HepG2 (cell line): ENCODE measurements at regions not wholly inside any gene's neighbourhood (a gene's known extent, or its start where the extent isn't known, plus 50 kb on each side); places are given as distances from the start of the nearest gene placed in this dataset.
A peak's percentile ranks its signal among the peaks of the same experiment; 100 is the strongest.

Experiments used
- ATAC-seq: fragments of 200-7000 bp; cut with Tn5 transposase; 3 replicates; pipeline ENCODE4 v1.9.1; 2020; ENCODE audit warnings: mild to moderate bottlenecking, moderate library complexity
- BruUV-seq: library from RNA; stranded (reverse); fragments of 400-500 nt; replicated peaks from 2 replicates; lab custom pipeline; 2021; lab: Mats Ljungman, UMichigan
- CTCF ChIA-PET: fragments of 300-600 bp; formaldehyde crosslinking; extraction: SDS; loops from one replicate; lab custom pipeline; 2021; ENCODE audit warnings: low total read pairs, inconsistent platforms, low intra/inter-chr PET ratio; lab: Yijun Ruan, JAX
- POLR2A ChIA-PET: fragments of 350-600 bp; sonication (Branson Sonifier 250); formaldehyde crosslinking; loops from one replicate; lab custom pipeline; 2020; ENCODE audit warnings: antibody characterized with exemption, inconsistent platforms; lab: Yijun Ruan, JAX
- DNase-seq: peaks from one replicate; pipeline ENCODE4 v3.0.0-alpha.2; 2015; ENCODE audit warnings: low spot score
- FAIRE-seq: peaks from 3 replicates; lab custom pipeline; 2011; peaks lifted over from hg19 to GRCh38; lab: Jason Lieb, UNC
- H2AFZ ChIP-seq: one replicate; pipeline ENCODE4 v1.6.1; 2011; ENCODE audit warnings: low read length, inconsistent platforms
- H3K27ac ChIP-seq: fragments of 300-600 bp; 3 replicates; pipeline ENCODE4 v1.8.0; 2011; ENCODE audit warnings: mixed run types, mild to moderate bottlenecking, mixed read lengths, low read length, inconsistent platforms; ENCODE audit not compliant: insufficient read depth; ENCODE audit errors: extremely low read length
- H3K27me3 ChIP-seq, 2 experiments: fragments of 200-600 bp in 1 of 2; 2 replicates in 1 of 2; 3 replicates in 1 of 2; pipeline versions ENCODE4 v1.6.0 to v1.8.0; 2011; ENCODE audit warnings: low read length in 2 of 2, mild to moderate bottlenecking in 2 of 2, moderate library complexity in 2 of 2, inconsistent platforms in 1 of 2; ENCODE audit not compliant: insufficient read depth in 2 of 2, control insufficient read depth in 1 of 2
- H3K36me3 ChIP-seq, 2 experiments: fragments of 200-600 bp in 1 of 2; replicated peaks in 1 of 2; 2 replicates in 1 of 2; 3 replicates in 1 of 2; pipeline versions ENCODE4 v1.5.1 to v1.8.0; 2011; ENCODE audit warnings: low read length in 2 of 2, inconsistent platforms in 1 of 2; ENCODE audit not compliant: insufficient read depth in 2 of 2, control insufficient read depth in 1 of 2
- H3K4me1 ChIP-seq: 2 replicates; pipeline ENCODE4 v1.5.1; 2012; ENCODE audit warnings: low read length, inconsistent platforms; ENCODE audit not compliant: insufficient read depth
- H3K4me2 ChIP-seq: 2 replicates; pipeline ENCODE4 v1.6.0; 2011; ENCODE audit warnings: low read depth, low read length, inconsistent platforms
- H3K4me3 ChIP-seq, 3 experiments: fragments of 200-600 bp in 1 of 3; sonication (generic), shearing (Covaris generic) in 1 of 3; replicated peaks in 1 of 3; 2 replicates each; pipeline ENCODE4 v1.5.1; 2011 to 2016; ENCODE audit warnings: low read length in 3 of 3, inconsistent platforms in 2 of 3, low read depth in 2 of 3, mild to moderate bottlenecking in 2 of 3, control low read depth in 1 of 3, mixed read lengths in 1 of 3; ENCODE audit not compliant: insufficient read depth in 1 of 3
- H3K79me2 ChIP-seq: one replicate; pipeline ENCODE4 v1.6.1; 2011; ENCODE audit warnings: low read length, inconsistent platforms; ENCODE audit not compliant: insufficient read depth
- H3K9ac ChIP-seq: 2 replicates; pipeline ENCODE4 v1.6.0; 2011; ENCODE audit warnings: mild to moderate bottlenecking, low read depth, low read length, inconsistent platforms; ENCODE audit not compliant: insufficient read depth
- H3K9me3 ChIP-seq: 2 replicates; pipeline ENCODE4 v1.5.1; 2012; ENCODE audit warnings: mild to moderate bottlenecking, low read length
- H4K20me1 ChIP-seq: 2 replicates; pipeline ENCODE4 v1.6.0; 2011; ENCODE audit warnings: inconsistent platforms, mild to moderate bottlenecking, low read length, moderate library complexity; ENCODE audit not compliant: insufficient read depth
- FOXO1 ChIP-seq: sonication (generic); formaldehyde crosslinking; IDR thresholded peaks from 2 replicates; pipeline ENCODE4 v1.4.0; 2020; ENCODE audit warnings: missing genetic modification reagents
- MAFF ChIP-seq: IDR thresholded peaks from 2 replicates; pipeline ENCODE4 v1.6.1; 2011; ENCODE audit warnings: low read depth, low read length, improper control_type of control experiment
- MAFK ChIP-seq, 2 experiments: IDR thresholded peaks in 1 of 2; conservative IDR thresholded peaks in 1 of 2; 2 replicates each; pipeline ENCODE4 v1.6.1; 2011; ENCODE audit warnings: improper control_type of control experiment in 2 of 2, low read length in 2 of 2
- RBAK ChIP-seq: sonication (generic); formaldehyde crosslinking; IDR thresholded peaks from 2 replicates; pipeline ENCODE4 v1.5.1; 2020; ENCODE audit warnings: mild to moderate bottlenecking, missing genetic modification reagents
- WGBS: methylation state at CpG from one replicate; pipeline ENCODE4 v1.1.6; 2017; ENCODE audit warnings: low lambda C conversion rate; 5-methylcytosine and 5-hydroxymethylcytosine counted together
- in situ Hi-C: cut with HindIII; loops from 2 replicates; pipeline ENCODE4 v1.10.0; 2017; ENCODE audit warnings: low pct_unique_long_range_greater_than_20kb; ENCODE audit not compliant: extremely low pct_ligation_motif_present
- intact Hi-C: fragments of 100-400 bp; cut with micrococcal nuclease; formaldehyde crosslinking; loops from one replicate; pipeline ENCODE4 v1.10.0; 2022; ENCODE audit not compliant: unreplicated experiment
- TF ChIP-seq, protein P1 (sequence below): sonication (generic); formaldehyde crosslinking; IDR thresholded peaks from one replicate; pipeline ENCODE4 v1.5.1; 2020; ENCODE audit warnings: mild to moderate bottlenecking, missing genetic modification reagents; ENCODE audit errors: not compliant biosample characterization

DNA sequence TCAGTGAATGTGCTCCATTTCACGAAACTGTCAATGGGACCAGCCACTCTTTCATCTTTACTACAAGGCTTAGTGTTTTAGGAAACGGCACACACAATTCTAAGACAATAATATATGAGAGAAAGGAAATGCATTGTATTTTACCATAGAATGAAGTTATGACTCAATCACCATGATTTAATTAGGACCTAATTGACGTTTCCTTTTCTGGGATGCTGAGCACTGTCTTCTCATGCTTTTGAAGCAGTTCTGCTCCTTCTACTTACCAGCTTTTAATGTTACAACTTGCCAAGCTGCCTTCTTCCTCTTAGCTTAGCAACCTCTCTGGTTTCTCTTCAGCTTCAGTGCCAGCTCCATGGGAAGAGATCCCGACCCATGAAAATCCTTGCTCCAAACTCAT lies 94.3 kb upstream of the SERPINE2 start (continued):
- TF ChIP-seq, protein P1, sequence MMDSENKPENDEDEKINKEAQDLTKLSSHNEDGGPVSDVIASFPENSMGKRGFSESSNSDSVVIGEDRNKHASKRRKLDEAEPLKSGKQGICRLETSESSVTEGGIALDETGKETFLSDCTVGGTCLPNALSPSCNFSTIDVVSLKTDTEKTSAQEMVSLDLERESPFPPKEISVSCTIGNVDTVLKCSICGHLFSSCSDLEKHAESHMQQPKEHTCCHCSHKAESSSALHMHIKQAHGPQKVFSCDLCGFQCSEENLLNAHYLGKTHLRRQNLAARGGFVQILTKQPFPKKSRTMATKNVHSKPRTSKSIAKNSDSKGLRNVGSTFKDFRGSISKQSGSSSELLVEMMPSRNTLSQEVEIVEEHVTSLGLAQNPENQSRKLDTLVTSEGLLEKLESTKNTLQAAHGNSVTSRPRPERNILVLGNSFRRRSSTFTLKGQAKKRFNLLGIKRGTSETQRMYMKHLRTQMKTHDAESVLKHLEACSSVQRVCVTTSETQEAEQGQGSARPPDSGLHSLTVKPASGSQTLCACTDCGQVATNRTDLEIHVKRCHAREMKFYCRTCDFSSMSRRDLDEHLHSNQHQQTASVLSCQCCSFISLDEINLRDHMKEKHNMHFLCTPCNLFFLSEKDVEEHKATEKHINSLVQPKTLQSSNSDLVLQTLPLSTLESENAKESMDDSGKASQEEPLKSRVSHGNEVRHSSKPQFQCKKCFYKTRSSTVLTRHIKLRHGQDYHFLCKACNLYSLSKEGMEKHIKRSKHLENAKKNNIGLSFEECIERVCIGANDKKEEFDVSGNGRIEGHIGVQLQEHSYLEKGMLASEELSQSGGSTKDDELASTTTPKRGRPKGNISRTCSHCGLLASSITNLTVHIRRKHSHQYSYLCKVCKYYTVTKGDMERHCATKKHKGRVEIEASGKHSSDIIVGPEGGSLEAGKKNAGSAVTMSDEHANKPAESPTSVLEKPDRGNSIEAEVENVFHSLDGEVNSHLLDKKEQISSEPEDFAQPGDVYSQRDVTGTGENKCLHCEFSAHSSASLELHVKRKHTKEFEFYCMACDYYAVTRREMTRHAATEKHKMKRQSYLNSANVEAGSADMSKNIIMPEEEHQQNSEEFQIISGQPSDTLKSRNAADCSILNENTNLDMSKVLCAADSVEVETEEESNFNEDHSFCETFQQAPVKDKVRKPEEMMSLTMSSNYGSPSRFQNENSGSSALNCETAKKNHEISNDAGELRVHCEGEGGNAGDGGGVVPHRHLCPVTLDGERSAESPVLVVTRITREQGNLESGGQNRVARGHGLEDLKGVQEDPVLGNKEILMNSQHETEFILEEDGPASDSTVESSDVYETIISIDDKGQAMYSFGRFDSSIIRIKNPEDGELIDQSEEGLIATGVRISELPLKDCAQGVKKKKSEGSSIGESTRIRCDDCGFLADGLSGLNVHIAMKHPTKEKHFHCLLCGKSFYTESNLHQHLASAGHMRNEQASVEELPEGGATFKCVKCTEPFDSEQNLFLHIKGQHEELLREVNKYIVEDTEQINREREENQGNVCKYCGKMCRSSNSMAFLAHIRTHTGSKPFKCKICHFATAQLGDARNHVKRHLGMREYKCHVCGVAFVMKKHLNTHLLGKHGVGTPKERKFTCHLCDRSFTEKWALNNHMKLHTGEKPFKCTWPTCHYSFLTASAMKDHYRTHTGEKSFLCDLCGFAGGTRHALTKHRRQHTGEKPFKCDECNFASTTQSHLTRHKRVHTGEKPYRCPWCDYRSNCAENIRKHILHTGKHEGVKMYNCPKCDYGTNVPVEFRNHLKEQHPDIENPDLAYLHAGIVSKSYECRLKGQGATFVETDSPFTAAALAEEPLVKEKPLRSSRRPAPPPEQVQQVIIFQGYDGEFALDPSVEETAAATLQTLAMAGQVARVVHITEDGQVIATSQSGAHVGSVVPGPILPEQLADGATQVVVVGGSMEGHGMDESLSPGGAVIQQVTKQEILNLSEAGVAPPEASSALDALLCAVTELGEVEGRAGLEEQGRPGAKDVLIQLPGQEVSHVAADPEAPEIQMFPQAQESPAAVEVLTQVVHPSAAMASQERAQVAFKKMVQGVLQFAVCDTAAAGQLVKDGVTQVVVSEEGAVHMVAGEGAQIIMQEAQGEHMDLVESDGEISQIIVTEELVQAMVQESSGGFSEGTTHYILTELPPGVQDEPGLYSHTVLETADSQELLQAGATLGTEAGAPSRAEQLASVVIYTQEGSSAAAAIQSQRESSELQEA (CRISPR knock-in tag) = no peak

DNA sequence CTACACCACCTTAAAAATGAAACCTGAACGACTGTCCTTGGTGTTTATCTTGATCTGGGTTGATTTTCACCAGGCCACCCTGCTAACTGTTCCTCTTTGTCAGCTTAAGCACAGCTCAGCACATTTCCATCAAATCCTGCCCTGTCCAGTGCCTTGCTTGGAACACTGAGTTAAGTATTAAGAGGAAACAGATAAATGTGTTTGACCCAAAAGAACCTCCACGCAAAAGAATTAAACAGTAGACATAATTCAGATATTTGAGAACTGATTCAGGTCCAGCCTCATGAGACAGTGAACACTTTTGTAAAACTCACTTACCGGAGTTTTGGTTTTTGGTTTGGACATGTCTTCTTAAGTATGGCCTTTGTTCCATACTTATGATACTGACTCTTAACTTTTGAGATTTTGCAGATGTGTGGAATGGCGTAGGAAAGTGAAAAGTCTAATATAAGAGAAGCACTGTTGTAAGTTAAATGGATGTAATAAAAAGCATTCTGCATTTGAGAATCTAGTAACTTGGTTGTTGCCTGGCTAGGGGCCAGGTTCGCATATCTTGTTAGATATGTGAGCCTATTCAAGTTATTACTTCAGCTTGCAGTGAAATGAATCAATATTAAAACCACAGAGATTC lies 88.9 kb upstream of the SERPINE2 start:
- POLR2A ChIA-PET = no interaction called here
- Histone ChIP-seq H3K27ac (no peak overlapping the region), H3K4me3 (no peak overlapping the region), H2AFZ (peak overlapping the region; percentile 37), H3K79me2 (no peaks in the 10 kb centered on the region), H3K4me1 (peaks cover 19% of the 10 kb centered on the region), H3K9ac (no peak overlapping the region), H3K36me3 (no peaks in the 10 kb centered on the region), H3K27me3 (peaks cover under 1 to 33% of the 10 kb centered on the region in 2 experiments), H4K20me1 (no peaks in the 10 kb centered on the region), H3K4me2 (peak overlapping the region; percentile 41), H3K9me3 (peaks cover 5% of the 10 kb centered on the region; the same call in 1 of the 2 replicates)
- BruUV-seq = no TSS peak
- CTCF ChIA-PET = no interaction called here
- DNase-seq (no peak), ATAC-seq (peak; percentile 39), FAIRE-seq (no peak)
- in situ Hi-C loops = no loop called here
- 3% methylated on average over 5 of the region's 5 CpGs for WGBS
- 0 out of 2 replicates have a peak, but pooled peaks have one; percentile 23 for TF ChIP-seq MAFF
- no peak for TF ChIP-seq RBAK (CRISPR knock-in tag)
- TF ChIP-seq FOXO1 (CRISPR knock-in tag) = no peak
- TF ChIP-seq MAFK (conservative IDR thresholded peaks at IDR 0.05 in 1 of 2, IDR thresholded peaks at IDR 0.05 in 1 of 2; ENCODE audit: low read length in 2 of 2) = peak; percentile 31 to 51; a peak in 2 of 4 replicates
- intact Hi-C loops = loop anchor here (2.0 kb wide), 1 partner anchor 47 kb away; no protein-coding TSS in a partner anchor
